Gastrocnemius medialis (tissue), 4 donors: ENCODE measurements at regions not wholly inside any gene's neighbourhood (a gene's known extent, or its start where the extent isn't known, plus 50 kb on each side); places are given as distances from the start of the nearest gene placed in this dataset.

Experiments used
- POLR2A ChIP-seq, 2 donors: fragments of 450-650 bp; IDR thresholded peaks; one replicate each; pipeline ENCODE4 v1.6.1; 2017; ENCODE audit warnings: antibody characterized with exemption in 2 of 2, mild to moderate bottlenecking in 2 of 2, moderate library complexity in 2 of 2
- TF ChIP-seq, protein P1 (sequence below), 5 experiments: fragments of 450-650 bp in 3 of 5; fragments of 200-600 bp in 2 of 5; sonication (generic) in 2 of 5; IDR thresholded peaks in 4 of 5; conservative IDR thresholded peaks in 1 of 5; 1 replicate in 4 of 5; 2 replicates in 1 of 5; pipeline ENCODE4 v1.5.1; 2016 to 2019; ENCODE audit warnings: antibody characterized with exemption in 5 of 5, mild to moderate bottlenecking in 3 of 5, moderate library complexity in 3 of 5

DNA sequence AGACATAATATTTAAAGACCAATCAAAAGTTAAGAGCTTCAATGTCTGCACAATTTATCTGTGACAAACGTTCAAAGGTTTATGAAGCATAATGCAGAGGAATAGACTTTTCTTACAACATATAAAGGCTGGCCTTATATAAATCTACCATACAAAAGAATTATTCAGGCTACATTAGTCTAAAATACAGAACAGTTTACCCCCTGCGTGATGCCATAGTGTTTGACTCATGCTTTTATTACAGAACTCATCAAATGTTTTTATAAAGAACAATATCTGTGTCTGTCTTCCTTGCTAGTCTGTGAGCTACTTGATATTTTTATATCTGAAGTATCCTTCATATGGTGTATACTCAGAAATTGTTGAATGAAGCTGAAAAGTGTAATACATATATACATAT lies 1084.5 kb upstream of the FLRT2 start:
- TF ChIP-seq, protein P1, sequence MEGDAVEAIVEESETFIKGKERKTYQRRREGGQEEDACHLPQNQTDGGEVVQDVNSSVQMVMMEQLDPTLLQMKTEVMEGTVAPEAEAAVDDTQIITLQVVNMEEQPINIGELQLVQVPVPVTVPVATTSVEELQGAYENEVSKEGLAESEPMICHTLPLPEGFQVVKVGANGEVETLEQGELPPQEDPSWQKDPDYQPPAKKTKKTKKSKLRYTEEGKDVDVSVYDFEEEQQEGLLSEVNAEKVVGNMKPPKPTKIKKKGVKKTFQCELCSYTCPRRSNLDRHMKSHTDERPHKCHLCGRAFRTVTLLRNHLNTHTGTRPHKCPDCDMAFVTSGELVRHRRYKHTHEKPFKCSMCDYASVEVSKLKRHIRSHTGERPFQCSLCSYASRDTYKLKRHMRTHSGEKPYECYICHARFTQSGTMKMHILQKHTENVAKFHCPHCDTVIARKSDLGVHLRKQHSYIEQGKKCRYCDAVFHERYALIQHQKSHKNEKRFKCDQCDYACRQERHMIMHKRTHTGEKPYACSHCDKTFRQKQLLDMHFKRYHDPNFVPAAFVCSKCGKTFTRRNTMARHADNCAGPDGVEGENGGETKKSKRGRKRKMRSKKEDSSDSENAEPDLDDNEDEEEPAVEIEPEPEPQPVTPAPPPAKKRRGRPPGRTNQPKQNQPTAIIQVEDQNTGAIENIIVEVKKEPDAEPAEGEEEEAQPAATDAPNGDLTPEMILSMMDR (IDR thresholded peaks at IDR 0.05 in 4 of 5, conservative IDR thresholded peaks at IDR 0.05 in 1 of 5), result no peak
- no peak for TF ChIP-seq POLR2A (IDR thresholded peaks at IDR 0.05)
